RWPE2 (cell line): ENCODE measurements at regions not wholly inside any gene's neighbourhood (a gene's known extent, or its start where the extent isn't known, plus 50 kb on each side); places are given as distances from the start of the nearest gene placed in this dataset.

Experiments
- ATAC-seq: fragments of 200-7000 bp; cut with Tn5 transposase; 3 replicates; pipeline ENCODE4 v1.9.1; 2021; ENCODE audit warnings: low read depth
- DNase-seq: peaks from one replicate; pipeline ENCODE4 v3.0.0-alpha.2; 2020; ENCODE audit warnings: low spot score
- H3K27ac ChIP-seq: fragments of 450-650 bp; 2 replicates; pipeline ENCODE4 v1.5.1; 2017; ENCODE audit warnings: mild to moderate bottlenecking; ENCODE audit not compliant: poor library complexity, severe bottlenecking
- H3K27me3 ChIP-seq: fragments of 250-450 bp; sonication (Bioruptor Pico); 2 replicates; pipeline ENCODE4 v1.5.1; 2021; ENCODE audit warnings: mild to moderate bottlenecking, moderate library complexity; ENCODE audit not compliant: insufficient read depth, poor library complexity, severe bottlenecking
- H3K36me3 ChIP-seq: fragments of 250-450 bp; sonication (Bioruptor Pico); 2 replicates; pipeline ENCODE4 v1.5.1; 2020; ENCODE audit warnings: low read depth, mild to moderate bottlenecking, moderate library complexity
- H3K4me1 ChIP-seq: fragments of 250-450 bp; sonication (Bioruptor Pico); 2 replicates; pipeline ENCODE4 v1.5.1; 2021; ENCODE audit warnings: mild to moderate bottlenecking, moderate library complexity; ENCODE audit not compliant: insufficient read depth, poor library complexity, severe bottlenecking
- H3K4me3 ChIP-seq: fragments of 250-450 bp; sonication (Bioruptor Pico); 2 replicates; pipeline ENCODE4 v1.5.1; 2021; ENCODE audit warnings: mild to moderate bottlenecking, moderate library complexity; ENCODE audit not compliant: severe bottlenecking
- H3K9me3 ChIP-seq: fragments of 250-450 bp; sonication (Bioruptor Pico); 2 replicates; pipeline ENCODE4 v1.5.1; 2021; ENCODE audit warnings: mild to moderate bottlenecking, moderate library complexity; ENCODE audit not compliant: severe bottlenecking
- TF ChIP-seq, protein P1 (sequence below): fragments of 450-650 bp; IDR thresholded peaks from one replicate; pipeline ENCODE4 v1.5.1; 2017; ENCODE audit warnings: mild to moderate bottlenecking, moderate library complexity; ENCODE audit not compliant: poor library complexity, severe bottlenecking

DNA sequence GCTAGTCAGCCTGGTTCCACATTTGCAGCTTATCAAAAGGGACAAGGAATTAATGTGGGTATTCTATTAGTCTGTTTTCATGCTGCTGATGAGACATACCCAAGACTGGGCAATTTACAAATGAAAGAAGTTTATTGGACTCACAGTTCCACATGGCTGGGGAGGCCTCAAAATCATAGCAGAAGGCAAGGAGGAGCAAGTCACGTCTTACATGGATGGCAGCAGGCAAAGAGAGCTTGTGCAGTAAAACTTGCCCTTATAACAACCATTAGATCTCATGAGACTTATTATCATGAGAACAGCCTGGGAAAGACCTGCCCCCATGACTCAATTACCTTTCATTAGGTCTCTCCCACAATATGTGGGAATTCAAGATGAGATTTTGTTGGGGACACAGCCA, 689.1 kb upstream of the MARCKS start:
- DNase-seq (no peak), ATAC-seq (no peak)
- H3K27me3 ChIP-seq = no peaks in the 10 kb centered on the region
- H3K4me3 ChIP-seq = no peak overlapping the region
- H3K27ac ChIP-seq = no peak overlapping the region
- no peaks in the 10 kb centered on the region for H3K4me1 ChIP-seq
- TF ChIP-seq, protein P1, sequence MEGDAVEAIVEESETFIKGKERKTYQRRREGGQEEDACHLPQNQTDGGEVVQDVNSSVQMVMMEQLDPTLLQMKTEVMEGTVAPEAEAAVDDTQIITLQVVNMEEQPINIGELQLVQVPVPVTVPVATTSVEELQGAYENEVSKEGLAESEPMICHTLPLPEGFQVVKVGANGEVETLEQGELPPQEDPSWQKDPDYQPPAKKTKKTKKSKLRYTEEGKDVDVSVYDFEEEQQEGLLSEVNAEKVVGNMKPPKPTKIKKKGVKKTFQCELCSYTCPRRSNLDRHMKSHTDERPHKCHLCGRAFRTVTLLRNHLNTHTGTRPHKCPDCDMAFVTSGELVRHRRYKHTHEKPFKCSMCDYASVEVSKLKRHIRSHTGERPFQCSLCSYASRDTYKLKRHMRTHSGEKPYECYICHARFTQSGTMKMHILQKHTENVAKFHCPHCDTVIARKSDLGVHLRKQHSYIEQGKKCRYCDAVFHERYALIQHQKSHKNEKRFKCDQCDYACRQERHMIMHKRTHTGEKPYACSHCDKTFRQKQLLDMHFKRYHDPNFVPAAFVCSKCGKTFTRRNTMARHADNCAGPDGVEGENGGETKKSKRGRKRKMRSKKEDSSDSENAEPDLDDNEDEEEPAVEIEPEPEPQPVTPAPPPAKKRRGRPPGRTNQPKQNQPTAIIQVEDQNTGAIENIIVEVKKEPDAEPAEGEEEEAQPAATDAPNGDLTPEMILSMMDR = no peak
- H3K9me3 ChIP-seq = no peaks in the 10 kb centered on the region
- no peaks in the 10 kb centered on the region for H3K36me3 ChIP-seq

GRCh38 chr6:113169484-113169883, 687.7 kb upstream of the MARCKS start:
- Histone ChIP-seq H3K4me3 (no peak overlapping the region), H3K4me1 (no peaks in the 10 kb centered on the region), H3K36me3 (no peaks in the 10 kb centered on the region), H3K27me3 (no peaks in the 10 kb centered on the region), H3K9me3 (no peaks in the 10 kb centered on the region), H3K27ac (no peak overlapping the region)
- ATAC-seq = no peak
- TF ChIP-seq, protein P1 = no peak
- no peak for DNase-seq

- H3K4me3 ChIP-seq = no peak overlapping the region
- no peaks in the 10 kb centered on the region for H3K27me3 ChIP-seq
- no peaks in the 10 kb centered on the region for H3K4me1 ChIP-seq
- no peaks in the 10 kb centered on the region for H3K9me3 ChIP-seq
- TF ChIP-seq, protein P1 = no peak
- ATAC-seq (no peak), DNase-seq (no peak)
- H3K36me3 ChIP-seq = no peaks in the 10 kb centered on the region
- no peak overlapping the region for H3K27ac ChIP-seq
Measured at GRCh38 chr6:113170454-113170853, 686.7 kb upstream of the MARCKS start.

- DNase-seq = no peak
- no peak overlapping the region for H3K27ac ChIP-seq
- no peak overlapping the region for H3K4me3 ChIP-seq
- TF ChIP-seq, protein P1 = no peak
- no peaks in the 10 kb centered on the region for H3K9me3 ChIP-seq
- ATAC-seq = no peak
- H3K36me3 ChIP-seq = no peaks in the 10 kb centered on the region
- H3K27me3 ChIP-seq = no peaks in the 10 kb centered on the region
- no peaks in the 10 kb centered on the region for H3K4me1 ChIP-seq
Measured at GRCh38 chr6:113171882-113172281, 685.3 kb upstream of the MARCKS start.

- Histone ChIP-seq H3K4me1 (no peaks in the 10 kb centered on the region), H3K4me3 (no peak overlapping the region), H3K27me3 (no peaks in the 10 kb centered on the region), H3K27ac (no peak overlapping the region), H3K36me3 (no peaks in the 10 kb centered on the region), H3K9me3 (no peaks in the 10 kb centered on the region)
- no peak for ATAC-seq
- no peak for DNase-seq
- TF ChIP-seq, protein P1 = no peak
Measured at GRCh38 chr6:113172531-113172966, 684.6 kb upstream of the MARCKS start.
